AG04449 (cell line): ENCODE measurements at regions not wholly inside any gene's neighbourhood (a gene's known extent, or its start where the extent isn't known, plus 50 kb on each side); places are given as distances from the start of the nearest gene placed in this dataset.

Experiments used
- CTCF ChIA-PET: fragments of 350-600 bp; formaldehyde crosslinking; extraction: SDS; loops from one replicate; lab custom pipeline; 2021; ENCODE audit warnings: antibody characterized with exemption; lab: Yijun Ruan, JAX
- POLR2A ChIA-PET: fragments of 400-600, 350-600 bp; formaldehyde crosslinking; extraction: SDS; loops from one replicate; lab custom pipeline; 2020; ENCODE audit warnings: antibody characterized with exemption, inconsistent platforms; lab: Yijun Ruan, JAX
- DNase-seq: peaks from one replicate; pipeline ENCODE4 v3.0.0-alpha.2; 2010; ENCODE audit warnings: low read depth, low spot score
- H3K4me3 ChIP-seq: 2 replicates; pipeline ENCODE4 v1.5.1; 2011; ENCODE audit warnings: low read depth, mild to moderate bottlenecking, control low read depth, low read length
- TF ChIP-seq, protein P1 (sequence below): IDR thresholded peaks from one replicate; pipeline ENCODE4 v1.5.1; 2011; ENCODE audit warnings: mild to moderate bottlenecking, moderate library complexity, low read length, control low read depth, inconsistent platforms; ENCODE audit not compliant: insufficient read depth; ENCODE audit errors: missing control alignments

DNA sequence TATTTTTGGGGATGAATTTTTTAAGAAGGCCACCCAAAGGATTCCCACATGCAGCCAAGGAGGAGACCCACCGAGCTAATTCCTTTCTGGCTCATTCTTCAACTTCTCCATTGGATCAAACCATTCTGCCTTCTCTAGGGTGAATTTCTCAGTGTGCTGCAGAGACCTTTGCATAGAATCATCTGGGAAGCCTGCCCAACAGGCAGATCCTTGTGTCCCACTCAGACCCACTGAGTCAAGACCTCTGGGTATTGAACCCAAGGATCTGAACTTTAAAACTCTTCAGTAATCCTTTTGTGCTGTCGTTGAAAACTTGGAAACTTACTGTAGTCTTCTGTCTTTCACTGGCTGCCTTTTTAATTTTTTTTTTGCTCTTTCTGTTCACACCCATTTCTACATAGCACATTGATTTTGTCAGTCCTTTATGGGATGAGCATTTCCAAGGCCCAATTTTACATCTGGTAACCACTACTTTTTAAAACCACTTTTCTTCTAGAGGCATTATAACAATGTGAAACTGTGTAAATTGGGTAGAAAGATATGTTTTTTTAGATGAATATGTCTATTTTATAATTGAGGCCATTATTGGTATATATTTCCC lies 120.2 kb downstream of the TSN start:
- CTCF ChIA-PET, result no interaction called here
- TF ChIP-seq, protein P1, sequence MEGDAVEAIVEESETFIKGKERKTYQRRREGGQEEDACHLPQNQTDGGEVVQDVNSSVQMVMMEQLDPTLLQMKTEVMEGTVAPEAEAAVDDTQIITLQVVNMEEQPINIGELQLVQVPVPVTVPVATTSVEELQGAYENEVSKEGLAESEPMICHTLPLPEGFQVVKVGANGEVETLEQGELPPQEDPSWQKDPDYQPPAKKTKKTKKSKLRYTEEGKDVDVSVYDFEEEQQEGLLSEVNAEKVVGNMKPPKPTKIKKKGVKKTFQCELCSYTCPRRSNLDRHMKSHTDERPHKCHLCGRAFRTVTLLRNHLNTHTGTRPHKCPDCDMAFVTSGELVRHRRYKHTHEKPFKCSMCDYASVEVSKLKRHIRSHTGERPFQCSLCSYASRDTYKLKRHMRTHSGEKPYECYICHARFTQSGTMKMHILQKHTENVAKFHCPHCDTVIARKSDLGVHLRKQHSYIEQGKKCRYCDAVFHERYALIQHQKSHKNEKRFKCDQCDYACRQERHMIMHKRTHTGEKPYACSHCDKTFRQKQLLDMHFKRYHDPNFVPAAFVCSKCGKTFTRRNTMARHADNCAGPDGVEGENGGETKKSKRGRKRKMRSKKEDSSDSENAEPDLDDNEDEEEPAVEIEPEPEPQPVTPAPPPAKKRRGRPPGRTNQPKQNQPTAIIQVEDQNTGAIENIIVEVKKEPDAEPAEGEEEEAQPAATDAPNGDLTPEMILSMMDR, result no peak
- POLR2A ChIA-PET, result no interaction called here
- no peak overlapping the region for H3K4me3 ChIP-seq
- DNase-seq, result no peak

DNA sequence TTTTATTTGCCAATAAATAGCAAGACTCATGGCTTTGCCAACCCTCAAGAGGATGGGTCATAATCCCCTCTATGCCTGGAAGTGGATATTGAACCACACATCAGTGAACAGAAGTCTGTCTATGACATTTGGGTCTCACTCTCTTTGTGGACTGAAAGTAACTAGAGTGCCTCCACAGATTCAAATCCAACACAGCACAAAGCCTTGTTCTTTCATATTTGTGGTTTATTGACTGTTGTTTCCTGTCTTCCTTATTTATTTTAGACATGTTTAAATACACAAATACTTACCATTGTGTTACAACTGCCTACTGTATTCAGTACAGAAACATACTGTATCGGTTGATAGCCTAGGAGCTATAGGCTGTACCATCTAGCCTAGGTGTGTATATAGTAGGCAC lies 121.9 kb downstream of the TSN start:
- DNase-seq, result no peak
- TF ChIP-seq, protein P1, result no peak
- CTCF ChIA-PET, result no interaction called here
- H3K4me3 ChIP-seq, result no peak overlapping the region
- POLR2A ChIA-PET, result no interaction called here

DNA sequence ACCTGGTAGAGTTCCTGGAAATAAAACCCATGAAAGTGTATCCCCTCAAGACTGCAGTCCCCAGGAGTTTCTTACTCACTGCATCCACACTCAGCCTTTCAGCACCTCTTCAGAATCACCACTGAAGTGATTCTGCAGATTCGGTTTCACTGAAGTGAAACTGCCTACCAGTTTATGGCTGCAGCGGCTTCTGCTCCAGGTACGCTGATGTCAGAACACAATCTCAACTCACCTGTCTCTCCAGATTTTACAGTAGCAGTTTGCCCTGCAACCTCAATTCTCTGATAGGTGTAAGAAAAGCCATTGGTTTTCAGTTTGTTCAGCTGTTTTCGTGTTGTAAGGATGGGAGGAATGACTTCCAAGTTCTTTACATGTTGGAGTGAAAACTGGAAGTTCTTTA lies 124.8 kb downstream of the TSN start:
- H3K4me3 ChIP-seq, result no peak overlapping the region
- no peak for DNase-seq
- ChIA-PET POLR2A (no interaction called here), CTCF (no interaction called here)
- TF ChIP-seq, protein P1, result no peak

DNA sequence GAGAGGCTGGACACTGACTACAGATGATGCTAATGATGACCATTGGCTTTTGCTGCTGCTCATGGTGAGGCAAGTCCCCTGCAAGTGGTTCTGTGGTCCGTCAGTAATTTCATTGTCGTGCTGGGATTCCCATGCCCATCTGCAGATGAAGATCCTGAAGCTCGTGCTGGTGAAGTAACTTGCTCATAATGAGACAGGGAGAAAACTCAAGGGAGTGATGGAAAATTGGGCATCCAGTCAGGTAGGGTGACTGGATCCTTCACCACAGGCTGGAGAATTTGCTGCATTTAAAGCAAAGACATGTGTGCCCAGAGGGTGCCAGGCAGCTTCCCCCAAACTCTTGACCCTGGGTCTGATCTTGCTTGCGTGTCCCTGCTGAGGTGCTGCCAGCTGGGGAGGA lies 125.6 kb downstream of the TSN start:
- no peak for DNase-seq
- TF ChIP-seq, protein P1, result no peak
- CTCF ChIA-PET, result no interaction called here
- POLR2A ChIA-PET, result no interaction called here
- H3K4me3 ChIP-seq, result no peak overlapping the region

DNA sequence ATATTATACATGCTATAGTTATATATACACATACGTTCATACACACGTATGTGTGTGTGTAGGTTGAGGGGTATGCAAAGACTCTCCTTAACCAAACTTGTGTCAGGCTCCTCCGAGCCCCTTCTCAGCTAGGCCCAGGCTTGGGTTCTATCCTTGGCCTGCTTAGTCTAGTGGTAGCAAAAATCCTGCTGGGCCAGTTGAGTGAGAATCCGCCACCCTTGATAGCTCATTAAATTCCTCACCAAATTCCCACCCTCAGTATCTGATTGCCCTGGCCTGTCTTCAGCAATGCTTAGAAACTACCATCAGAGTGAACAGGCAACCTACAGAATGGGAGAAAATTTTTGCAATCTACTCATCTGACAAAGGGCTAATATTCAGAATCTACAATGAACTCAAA lies 126.5 kb downstream of the TSN start:
- ChIA-PET CTCF (no interaction called here), POLR2A (no interaction called here)
- TF ChIP-seq, protein P1, result no peak
- DNase-seq, result no peak
- no peak overlapping the region for H3K4me3 ChIP-seq

DNA sequence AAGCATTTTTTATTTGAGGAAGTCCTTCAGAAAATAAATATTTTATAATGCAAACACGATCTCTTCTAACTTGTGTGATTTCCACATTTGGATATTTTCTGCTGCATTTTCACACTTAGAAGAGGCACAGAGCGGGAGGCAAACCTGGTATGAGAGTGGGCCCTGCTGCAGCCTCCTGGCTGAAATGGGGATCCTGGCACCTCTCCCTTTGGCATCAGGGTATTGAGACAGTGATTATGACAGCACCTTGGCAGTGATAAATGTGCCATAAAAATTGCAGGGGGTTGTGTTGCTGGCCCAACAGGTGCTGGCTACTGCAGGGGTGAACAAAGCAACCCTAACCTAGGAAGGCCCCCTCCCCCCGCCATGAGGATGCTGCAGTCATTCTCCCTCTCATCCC lies 128.6 kb downstream of the TSN start:
- TF ChIP-seq, protein P1, result no peak
- CTCF ChIA-PET, result no interaction called here
- no peak overlapping the region for H3K4me3 ChIP-seq
- DNase-seq, result no peak
- POLR2A ChIA-PET, result no interaction called here
